ENCODE measurements at regions not wholly inside any gene's neighbourhood (a gene's known extent, or its start where the extent isn't known, plus 50 kb on each side); places are given as distances from the start of the nearest gene placed in this dataset.

DNA sequence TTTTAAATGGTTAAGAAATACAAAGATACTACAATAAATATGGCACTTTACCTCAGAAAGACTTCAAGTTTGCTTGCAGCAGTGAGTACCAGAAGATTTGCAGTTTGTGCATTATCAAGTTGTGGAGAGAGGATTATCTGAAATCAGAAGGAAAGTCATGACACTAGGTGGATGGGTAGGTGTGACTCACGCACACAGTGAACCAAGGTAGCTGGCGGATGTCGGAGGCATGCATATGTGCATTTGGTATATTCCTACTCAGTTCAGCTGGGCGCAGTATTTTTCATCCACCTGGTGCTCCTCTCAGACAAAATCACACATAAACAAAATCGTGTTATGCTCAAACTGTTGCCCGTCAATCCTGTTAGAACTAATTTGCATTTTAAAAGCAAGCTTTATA, 351.0 kb downstream of the IGSF11 start:
- H2BK12ac ChIP-seq (ENCODE audit: low read length), result no peak overlapping the region
- no peaks in the 10 kb centered on the region for H3K9me3 ChIP-seq (replicated peaks in 1 of 2; ENCODE audit: control insufficient read depth in 2 of 2, insufficient read depth in 1 of 2, low read depth in 1 of 2, low read length in 2 of 2)
- no peak overlapping the region for H2BK5ac ChIP-seq (ENCODE audit: low read length)
- H3K36me3 ChIP-seq (replicated peaks in 1 of 2; ENCODE audit: control insufficient read depth in 2 of 2, insufficient read depth in 2 of 2, low read length in 2 of 2), result no peaks in the 10 kb centered on the region
- no CpG with 5 or more reads among the region's 6 CpGs for WGBS, 2 donors (ENCODE audit: extremely low coverage in 2 of 2, insufficient read length in 2 of 2, insufficient replicate concordance in 1 of 2)
- H3K79me1 ChIP-seq (ENCODE audit: low read depth, low read length), result no peaks in the 10 kb centered on the region
- no peak overlapping the region for H3K4ac ChIP-seq (ENCODE audit: low read length)
- no peak overlapping the region for H3K4me3 ChIP-seq (ENCODE audit: low read length in 2 of 2)
- H3K27me3 ChIP-seq (ENCODE audit: control insufficient read depth in 3 of 3, insufficient read depth in 3 of 3, low read depth in 1 of 3, low read length in 3 of 3), result no peaks in the 10 kb centered on the region
- no peak overlapping the region for H2AFZ ChIP-seq (ENCODE audit: low read length)
- DNase-seq (ENCODE audit: low spot score), result no peak
- H3K27ac ChIP-seq (replicated peaks; ENCODE audit: low read length), result no peak overlapping the region
- no peak overlapping the region for H4K91ac ChIP-seq (ENCODE audit: low read depth, low read length, poor library complexity)
- no peak overlapping the region for H3K18ac ChIP-seq (ENCODE audit: low read length)
- H3K14ac ChIP-seq (ENCODE audit: low read length), result no peak overlapping the region
- no peak overlapping the region for H2BK120ac ChIP-seq (ENCODE audit: low read depth, low read length)
- H2AK5ac ChIP-seq (ENCODE audit: low read depth, low read length), result no peak overlapping the region
- no peaks in the 10 kb centered on the region for H3K4me1 ChIP-seq (ENCODE audit: control insufficient read depth in 2 of 2, insufficient read depth in 1 of 2, low read depth in 1 of 2, low read length in 2 of 2)
- no peak overlapping the region for H3K9ac ChIP-seq (ENCODE audit: low read depth, low read length, poor library complexity)
- H2BK15ac ChIP-seq (ENCODE audit: low read length), result no peak overlapping the region
- no peak overlapping the region for H3K4me2 ChIP-seq (ENCODE audit: insufficient read depth, low read length, poor library complexity, severe bottlenecking)
- H4K8ac ChIP-seq (ENCODE audit: low read depth, low read length), result no peak overlapping the region
- no peak overlapping the region for H3K23ac ChIP-seq (ENCODE audit: low read depth, low read length, poor library complexity)

- H3K36me3 ChIP-seq (replicated peaks in 1 of 2; ENCODE audit: control insufficient read depth in 2 of 2, insufficient read depth in 2 of 2, low read length in 2 of 2), result no peaks in the 10 kb centered on the region
- no peak overlapping the region for H3K23ac ChIP-seq (ENCODE audit: low read depth, low read length, poor library complexity)
- H3K4me2 ChIP-seq (ENCODE audit: insufficient read depth, low read length, poor library complexity, severe bottlenecking), result no peak overlapping the region
- H3K4me3 ChIP-seq (ENCODE audit: low read length in 2 of 2), result no peak overlapping the region
- no peak for DNase-seq (ENCODE audit: low spot score)
- H2BK120ac ChIP-seq (ENCODE audit: low read depth, low read length), result no peak overlapping the region
- no peak overlapping the region for H2BK12ac ChIP-seq (ENCODE audit: low read length)
- no CpG with 5 or more reads among the region's 2 CpGs for WGBS, 2 donors (ENCODE audit: extremely low coverage in 2 of 2, insufficient read length in 2 of 2, insufficient replicate concordance in 1 of 2)
- no peaks in the 10 kb centered on the region for H3K27me3 ChIP-seq (ENCODE audit: control insufficient read depth in 3 of 3, insufficient read depth in 3 of 3, low read depth in 1 of 3, low read length in 3 of 3)
- no peak overlapping the region for H3K18ac ChIP-seq (ENCODE audit: low read length)
- H2BK5ac ChIP-seq (ENCODE audit: low read length), result no peak overlapping the region
- H2BK15ac ChIP-seq (ENCODE audit: low read length), result no peak overlapping the region
- no peak overlapping the region for H2AFZ ChIP-seq (ENCODE audit: low read length)
- no peak overlapping the region for H3K4ac ChIP-seq (ENCODE audit: low read length)
- no peak overlapping the region for H2AK5ac ChIP-seq (ENCODE audit: low read depth, low read length)
- no peak overlapping the region for H4K91ac ChIP-seq (ENCODE audit: low read depth, low read length, poor library complexity)
- H3K14ac ChIP-seq (ENCODE audit: low read length), result no peak overlapping the region
- H3K79me1 ChIP-seq (ENCODE audit: low read depth, low read length), result no peaks in the 10 kb centered on the region
- H3K9me3 ChIP-seq (replicated peaks in 1 of 2; ENCODE audit: control insufficient read depth in 2 of 2, insufficient read depth in 1 of 2, low read depth in 1 of 2, low read length in 2 of 2), result no peaks in the 10 kb centered on the region
- H3K4me1 ChIP-seq (ENCODE audit: control insufficient read depth in 2 of 2, insufficient read depth in 1 of 2, low read depth in 1 of 2, low read length in 2 of 2), result no peaks in the 10 kb centered on the region
- no peak overlapping the region for H4K8ac ChIP-seq (ENCODE audit: low read depth, low read length)
- no peak overlapping the region for H3K27ac ChIP-seq (replicated peaks; ENCODE audit: low read length)
- H3K9ac ChIP-seq (ENCODE audit: low read depth, low read length, poor library complexity), result no peak overlapping the region
Observed at GRCh38 chr3:118688396-118688884, 346.2 kb downstream of the IGSF11 start.

DNA sequence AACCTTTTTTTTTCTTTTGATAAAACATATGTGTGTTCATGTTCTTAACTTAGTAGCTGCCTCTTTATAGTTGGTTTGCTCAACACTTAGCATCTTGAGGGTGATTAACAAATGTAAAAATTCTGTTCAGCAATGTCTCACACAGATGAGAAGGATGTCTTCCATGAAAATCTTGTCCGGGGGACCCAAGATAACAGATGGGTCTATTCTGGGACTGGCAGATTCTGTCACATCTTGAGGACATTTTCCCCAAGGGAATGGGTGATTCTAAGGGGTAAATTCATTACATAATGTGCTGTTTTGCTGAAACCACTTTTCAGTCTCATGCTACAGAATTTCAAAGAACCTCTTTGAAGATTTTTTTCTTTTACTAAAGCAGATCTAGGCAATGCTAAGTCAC, 342.2 kb downstream of the IGSF11 start:
- H2BK120ac ChIP-seq (ENCODE audit: low read depth, low read length), result no peak overlapping the region
- H3K27me3 ChIP-seq (ENCODE audit: control insufficient read depth in 3 of 3, insufficient read depth in 3 of 3, low read depth in 1 of 3, low read length in 3 of 3), result no peaks in the 10 kb centered on the region
- H2AK5ac ChIP-seq (ENCODE audit: low read depth, low read length), result no peak overlapping the region
- no peak overlapping the region for H4K91ac ChIP-seq (ENCODE audit: low read depth, low read length, poor library complexity)
- no peaks in the 10 kb centered on the region for H3K79me1 ChIP-seq (ENCODE audit: low read depth, low read length)
- H3K9ac ChIP-seq (ENCODE audit: low read depth, low read length, poor library complexity), result no peak overlapping the region
- no peaks in the 10 kb centered on the region for H3K4me1 ChIP-seq (ENCODE audit: control insufficient read depth in 2 of 2, insufficient read depth in 1 of 2, low read depth in 1 of 2, low read length in 2 of 2)
- H3K36me3 ChIP-seq (replicated peaks in 1 of 2; ENCODE audit: control insufficient read depth in 2 of 2, insufficient read depth in 2 of 2, low read length in 2 of 2), result no peaks in the 10 kb centered on the region
- no peak overlapping the region for H3K23ac ChIP-seq (ENCODE audit: low read depth, low read length, poor library complexity)
- no CpG with 5 or more reads among the region's 1 CpG for WGBS, 2 donors (ENCODE audit: extremely low coverage in 2 of 2, insufficient read length in 2 of 2, insufficient replicate concordance in 1 of 2)
- H2BK12ac ChIP-seq (ENCODE audit: low read length), result no peak overlapping the region
- H3K14ac ChIP-seq (ENCODE audit: low read length), result no peak overlapping the region
- H3K4me2 ChIP-seq (ENCODE audit: insufficient read depth, low read length, poor library complexity, severe bottlenecking), result no peak overlapping the region
- no peak overlapping the region for H3K4ac ChIP-seq (ENCODE audit: low read length)
- H2BK5ac ChIP-seq (ENCODE audit: low read length), result no peak overlapping the region
- H4K8ac ChIP-seq (ENCODE audit: low read depth, low read length), result no peak overlapping the region
- H3K9me3 ChIP-seq (replicated peaks in 1 of 2; ENCODE audit: control insufficient read depth in 2 of 2, insufficient read depth in 1 of 2, low read depth in 1 of 2, low read length in 2 of 2), result no peaks in the 10 kb centered on the region
- DNase-seq (ENCODE audit: low spot score), result no peak
- no peak overlapping the region for H3K4me3 ChIP-seq (ENCODE audit: low read length in 2 of 2)
- H3K18ac ChIP-seq (ENCODE audit: low read length), result no peak overlapping the region
- no peak overlapping the region for H3K27ac ChIP-seq (replicated peaks; ENCODE audit: low read length)
- H2BK15ac ChIP-seq (ENCODE audit: low read length), result no peak overlapping the region
- no peak overlapping the region for H2AFZ ChIP-seq (ENCODE audit: low read length)

- Histone ChIP-seq H2AFZ (ENCODE audit: low read length) (no peak overlapping the region), H4K91ac (ENCODE audit: low read depth, low read length, poor library complexity) (no peak overlapping the region), H2BK5ac (ENCODE audit: low read length) (no peak overlapping the region), H3K4me2 (ENCODE audit: insufficient read depth, low read length, poor library complexity, severe bottlenecking) (no peak overlapping the region), H3K27ac (replicated peaks; ENCODE audit: low read length) (no peak overlapping the region), H3K27me3 (ENCODE audit: control insufficient read depth in 3 of 3, insufficient read depth in 3 of 3, low read depth in 1 of 3, low read length in 3 of 3) (no peaks in the 10 kb centered on the region), H3K36me3 (replicated peaks in 1 of 2; ENCODE audit: control insufficient read depth in 2 of 2, insufficient read depth in 2 of 2, low read length in 2 of 2) (no peaks in the 10 kb centered on the region), H4K8ac (ENCODE audit: low read depth, low read length) (no peak overlapping the region), H3K79me1 (ENCODE audit: low read depth, low read length) (no peaks in the 10 kb centered on the region), H3K4me1 (ENCODE audit: control insufficient read depth in 2 of 2, insufficient read depth in 1 of 2, low read depth in 1 of 2, low read length in 2 of 2) (peaks cover 0 to 7% of the 10 kb centered on the region in 2 donors), H3K4ac (ENCODE audit: low read length) (no peak overlapping the region), H3K14ac (ENCODE audit: low read length) (no peak overlapping the region), H2BK120ac (ENCODE audit: low read depth, low read length) (no peak overlapping the region), H2BK12ac (ENCODE audit: low read length) (no peak overlapping the region), H3K9me3 (replicated peaks in 1 of 2; ENCODE audit: control insufficient read depth in 2 of 2, insufficient read depth in 1 of 2, low read depth in 1 of 2, low read length in 2 of 2) (no peaks in the 10 kb centered on the region), H3K18ac (ENCODE audit: low read length) (no peak overlapping the region), H3K9ac (ENCODE audit: low read depth, low read length, poor library complexity) (no peak overlapping the region), H2AK5ac (ENCODE audit: low read depth, low read length) (no peak overlapping the region), H2BK15ac (ENCODE audit: low read length) (no peak overlapping the region), H3K23ac (ENCODE audit: low read depth, low read length, poor library complexity) (no peak overlapping the region), H3K4me3 (ENCODE audit: low read length in 2 of 2) (no peak overlapping the region)
- no CpG with 5 or more reads among the region's 12 CpGs for WGBS, 2 donors (ENCODE audit: extremely low coverage in 2 of 2, insufficient read length in 2 of 2, insufficient replicate concordance in 1 of 2)
- DNase-seq (ENCODE audit: low spot score), result no peak
Observed at GRCh38 chr3:118705487-118706219, 329.0 kb downstream of the IGSF11 start.

Measured in neuronal stem cell (in vitro differentiated cells).